ENCODE measurements at regions not wholly inside any gene's neighbourhood (a gene's known extent, or its start where the extent isn't known, plus 50 kb on each side); places are given as distances from the start of the nearest gene placed in this dataset.

GRCh38 chr11:97638641-97639224 lies 1248.9 kb downstream of the JRKL start:
- DNase-seq (ENCODE audit: low spot score): no peak
- Histone ChIP-seq H3K27me3 (ENCODE audit: control insufficient read depth in 4 of 4, insufficient read depth in 4 of 4, low read length in 3 of 4) (no peaks in the 10 kb centered on the region), H3K36me3 (ENCODE audit: control insufficient read depth in 4 of 4, insufficient read depth in 3 of 4, low read depth in 1 of 4, low read length in 3 of 4) (no peaks in the 10 kb centered on the region), H3K9me3 (ENCODE audit: control insufficient read depth in 4 of 4, low read length in 3 of 4) (no peaks in the 10 kb centered on the region), H3K27ac (ENCODE audit: low read depth in 1 of 2, low read length in 2 of 2) (no peak overlapping the region), H3K4me3 (ENCODE audit: low read depth in 1 of 3, low read length in 3 of 3) (no peak overlapping the region), H3K9ac (ENCODE audit: low read depth in 1 of 2, low read length in 2 of 2) (no peak overlapping the region), H3K4me1 (ENCODE audit: control insufficient read depth in 4 of 4, insufficient read depth in 4 of 4, low read length in 3 of 4) (no peaks in the 10 kb centered on the region)
- no peak for TF ChIP-seq RAD21 (IDR thresholded peaks at IDR 0.05)
- TF ChIP-seq JUND (IDR thresholded peaks at IDR 0.05): no peak
- no peak for TF ChIP-seq EGR1 (IDR thresholded peaks at IDR 0.05; ENCODE audit: low read depth in 2 of 2)
- TF ChIP-seq YY1 (IDR thresholded peaks at IDR 0.05): no peak
- no peak for TF ChIP-seq NR2F2 (IDR thresholded peaks at IDR 0.05)
- TF ChIP-seq SP1 (IDR thresholded peaks at IDR 0.05): no peak
- no peak for TF ChIP-seq FOXA2 (IDR thresholded peaks at IDR 0.05)
- no peak for TF ChIP-seq HNF4A (conservative IDR thresholded peaks at IDR 0.05)
- TF ChIP-seq REST (IDR thresholded peaks at IDR 0.05): no peak
- TF ChIP-seq CTCF (IDR thresholded peaks at IDR 0.05; ENCODE audit: low read depth, low read length, missing input control): no peak
- no peak for TF ChIP-seq RXRA (IDR thresholded peaks at IDR 0.05)
- no peak for TF ChIP-seq HNF4G (IDR thresholded peaks at IDR 0.05)
- TF ChIP-seq TAF1 (conservative IDR thresholded peaks at IDR 0.05): no peak
- TF ChIP-seq MAX (IDR thresholded peaks at IDR 0.05): no peak
- TF ChIP-seq GABPA (IDR thresholded peaks at IDR 0.05 in 1 of 2, conservative IDR thresholded peaks at IDR 0.05 in 1 of 2): no peak
- WGBS: 33% methylated on average over 1 of the region's 1 CpG

GRCh38 chr11:97641988-97642387 lies 1252.2 kb downstream of the JRKL start:
- H3K27ac ChIP-seq (ENCODE audit: low read depth in 1 of 2, low read length in 2 of 2): no peak overlapping the region
- H3K9me3 ChIP-seq (ENCODE audit: control insufficient read depth in 4 of 4, low read length in 3 of 4): no peaks in the 10 kb centered on the region
- no peaks in the 10 kb centered on the region for H3K4me1 ChIP-seq (ENCODE audit: control insufficient read depth in 4 of 4, insufficient read depth in 4 of 4, low read length in 3 of 4)
- no peak for TF ChIP-seq CTCF (IDR thresholded peaks at IDR 0.05; ENCODE audit: low read depth, low read length, missing input control)
- no peak for TF ChIP-seq HNF4G (IDR thresholded peaks at IDR 0.05)
- TF ChIP-seq MAX (IDR thresholded peaks at IDR 0.05): no peak
- TF ChIP-seq TAF1 (conservative IDR thresholded peaks at IDR 0.05): no peak
- no peak for TF ChIP-seq RXRA (IDR thresholded peaks at IDR 0.05)
- TF ChIP-seq JUND (IDR thresholded peaks at IDR 0.05): no peak
- TF ChIP-seq YY1 (IDR thresholded peaks at IDR 0.05): no peak
- no peak for TF ChIP-seq SP1 (IDR thresholded peaks at IDR 0.05)
- TF ChIP-seq ATF3 (IDR thresholded peaks at IDR 0.05): no peak
- TF ChIP-seq HNF4A (conservative IDR thresholded peaks at IDR 0.05): no peak
- TF ChIP-seq GABPA (IDR thresholded peaks at IDR 0.05 in 1 of 2, conservative IDR thresholded peaks at IDR 0.05 in 1 of 2): no peak
- H3K36me3 ChIP-seq (ENCODE audit: control insufficient read depth in 4 of 4, insufficient read depth in 3 of 4, low read depth in 1 of 4, low read length in 3 of 4): no peaks in the 10 kb centered on the region
- no peak overlapping the region for H3K9ac ChIP-seq (ENCODE audit: low read depth in 1 of 2, low read length in 2 of 2)
- no peaks in the 10 kb centered on the region for H3K27me3 ChIP-seq (ENCODE audit: control insufficient read depth in 4 of 4, insufficient read depth in 4 of 4, low read length in 3 of 4)
- H3K4me3 ChIP-seq (ENCODE audit: low read depth in 1 of 3, low read length in 3 of 3): no peak overlapping the region
- no peak for DNase-seq (ENCODE audit: low spot score)
